KMS-11 (cell line): ENCODE measurements at regions not wholly inside any gene's neighbourhood (a gene's known extent, or its start where the extent isn't known, plus 50 kb on each side); places are given as distances from the start of the nearest gene placed in this dataset.

Experiments
- H2AFZ ChIP-seq: fragments of 200-600 bp; sonication (generic); 2 replicates; pipeline ENCODE4 v1.6.1; 2016; ENCODE audit warnings: antibody characterized with exemption, mixed run types, low read depth
- H3K27ac ChIP-seq: fragments of 200-600 bp; sonication (generic); 2 replicates; pipeline ENCODE4 v1.6.1; 2016; ENCODE audit warnings: mild to moderate bottlenecking, mixed run types
- H3K27me3 ChIP-seq: fragments of 200-600 bp; sonication (generic); 2 replicates; pipeline ENCODE4 v1.6.1; 2017; ENCODE audit warnings: mild to moderate bottlenecking, low read depth, mixed run types, moderate library complexity; ENCODE audit not compliant: insufficient read depth
- H3K36me3 ChIP-seq: fragments of 200-600 bp; sonication (generic); 2 replicates; pipeline ENCODE4 v1.6.1; 2017; ENCODE audit warnings: mild to moderate bottlenecking, mixed run types; ENCODE audit not compliant: insufficient read depth
- H3K4me1 ChIP-seq: fragments of 200-600 bp; sonication (generic); 2 replicates; pipeline ENCODE4 v1.6.1; 2016; ENCODE audit warnings: mild to moderate bottlenecking, low read depth, mixed run types; ENCODE audit not compliant: poor library complexity, severe bottlenecking
- H3K4me2 ChIP-seq: fragments of 200-600 bp; sonication (generic); 2 replicates; pipeline ENCODE4 v1.7.0; 2016; ENCODE audit warnings: mild to moderate bottlenecking, mixed run types
- H3K4me3 ChIP-seq: fragments of 200-600 bp; sonication (generic); IDR thresholded peaks from 2 replicates; pipeline ENCODE4 v1.6.1; 2017; ENCODE audit warnings: low read depth, low read length, mixed read lengths; ENCODE audit not compliant: insufficient read depth
- H3K79me2 ChIP-seq: fragments of 200-600 bp; sonication (generic); 2 replicates; pipeline ENCODE4 v1.6.1; 2016; ENCODE audit warnings: low read depth, mixed run types; ENCODE audit not compliant: insufficient read depth
- H3K9ac ChIP-seq: fragments of 200-600 bp; sonication (generic); 2 replicates; pipeline ENCODE4 v1.6.1; 2016; ENCODE audit warnings: mild to moderate bottlenecking, mixed run types
- H4K20me1 ChIP-seq: fragments of 200-600 bp; sonication (generic); 2 replicates; pipeline ENCODE4 v1.6.1; 2016; ENCODE audit warnings: mild to moderate bottlenecking, mixed run types; ENCODE audit not compliant: insufficient read depth
- CTCF ChIP-seq: fragments of 200-600 bp; sonication (generic); conservative IDR thresholded peaks from 2 replicates; pipeline ENCODE4 v1.6.1; 2017; ENCODE audit warnings: low read depth, mild to moderate bottlenecking, antibody characterized with exemption, low read length, moderate library complexity, mixed read lengths

GRCh38 chr6:14921878-14922671, 323.8 kb upstream of the JARID2 start:
- Histone ChIP-seq H3K36me3 (no peaks in the 10 kb centered on the region), H2AFZ (no peak overlapping the region), H3K27ac (no peak overlapping the region), H3K9ac (no peak overlapping the region), H3K4me2 (no peak overlapping the region), H3K27me3 (no peaks in the 10 kb centered on the region), H3K4me1 (no peaks in the 10 kb centered on the region), H3K79me2 (no peaks in the 10 kb centered on the region), H3K4me3 (no peak overlapping the region), H4K20me1 (no peaks in the 10 kb centered on the region)
- TF ChIP-seq CTCF, result no peak

DNA sequence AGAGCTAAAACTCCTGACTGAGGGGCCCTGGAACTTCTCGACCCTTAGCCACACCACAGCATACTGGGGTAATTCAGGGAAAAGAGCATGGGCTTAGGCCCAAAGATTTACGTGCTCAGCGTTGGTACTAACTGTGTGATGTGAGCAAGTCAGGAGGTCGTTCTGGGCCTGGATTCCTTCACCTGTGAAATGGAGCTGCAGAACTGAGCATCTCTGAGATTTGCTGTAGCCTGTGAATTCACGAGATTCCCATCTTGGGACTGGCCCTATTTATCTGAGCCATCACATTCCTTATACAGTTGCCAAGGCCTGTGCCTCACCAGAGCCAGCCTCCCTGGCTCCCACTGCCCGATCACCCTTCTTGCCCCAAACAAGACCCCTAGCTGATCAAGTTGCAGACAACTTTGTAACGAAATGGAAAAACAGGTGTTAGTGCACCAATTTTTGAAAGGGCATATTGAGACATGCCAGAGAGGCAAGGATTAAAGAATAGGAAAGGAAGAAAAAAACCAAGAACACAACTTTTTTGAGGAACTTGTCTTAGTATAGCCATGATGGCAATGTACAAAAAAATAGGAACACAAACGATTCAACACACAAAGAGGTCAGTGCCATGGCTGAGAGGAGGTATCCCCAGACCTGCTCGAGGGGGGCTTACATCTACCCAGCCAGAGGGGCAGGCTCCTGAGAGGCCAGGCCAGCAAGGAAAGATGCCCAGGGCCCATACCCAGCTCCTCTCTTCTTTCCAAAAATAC, 323.0 kb upstream of the JARID2 start:
- H3K36me3 ChIP-seq, result no peaks in the 10 kb centered on the region
- H3K4me3 ChIP-seq, result no peak overlapping the region
- no peaks in the 10 kb centered on the region for H3K79me2 ChIP-seq
- no peak overlapping the region for H2AFZ ChIP-seq
- no peaks in the 10 kb centered on the region for H3K4me1 ChIP-seq
- H4K20me1 ChIP-seq, result no peaks in the 10 kb centered on the region
- no peak overlapping the region for H3K4me2 ChIP-seq
- H3K27ac ChIP-seq, result no peak overlapping the region
- no peak overlapping the region for H3K9ac ChIP-seq
- no peaks in the 10 kb centered on the region for H3K27me3 ChIP-seq
- no peak for TF ChIP-seq CTCF

GRCh38 chr6:14924126-14925024, 321.5 kb upstream of the JARID2 start:
- no peak overlapping the region for H2AFZ ChIP-seq
- no peaks in the 10 kb centered on the region for H3K36me3 ChIP-seq
- no peak overlapping the region for H3K4me3 ChIP-seq
- no peaks in the 10 kb centered on the region for H3K79me2 ChIP-seq
- no peak overlapping the region for H3K4me2 ChIP-seq
- no peak overlapping the region for H3K9ac ChIP-seq
- H4K20me1 ChIP-seq, result no peaks in the 10 kb centered on the region
- no peaks in the 10 kb centered on the region for H3K4me1 ChIP-seq
- H3K27ac ChIP-seq, result no peak overlapping the region
- no peaks in the 10 kb centered on the region for H3K27me3 ChIP-seq
- TF ChIP-seq CTCF, result no peak

DNA sequence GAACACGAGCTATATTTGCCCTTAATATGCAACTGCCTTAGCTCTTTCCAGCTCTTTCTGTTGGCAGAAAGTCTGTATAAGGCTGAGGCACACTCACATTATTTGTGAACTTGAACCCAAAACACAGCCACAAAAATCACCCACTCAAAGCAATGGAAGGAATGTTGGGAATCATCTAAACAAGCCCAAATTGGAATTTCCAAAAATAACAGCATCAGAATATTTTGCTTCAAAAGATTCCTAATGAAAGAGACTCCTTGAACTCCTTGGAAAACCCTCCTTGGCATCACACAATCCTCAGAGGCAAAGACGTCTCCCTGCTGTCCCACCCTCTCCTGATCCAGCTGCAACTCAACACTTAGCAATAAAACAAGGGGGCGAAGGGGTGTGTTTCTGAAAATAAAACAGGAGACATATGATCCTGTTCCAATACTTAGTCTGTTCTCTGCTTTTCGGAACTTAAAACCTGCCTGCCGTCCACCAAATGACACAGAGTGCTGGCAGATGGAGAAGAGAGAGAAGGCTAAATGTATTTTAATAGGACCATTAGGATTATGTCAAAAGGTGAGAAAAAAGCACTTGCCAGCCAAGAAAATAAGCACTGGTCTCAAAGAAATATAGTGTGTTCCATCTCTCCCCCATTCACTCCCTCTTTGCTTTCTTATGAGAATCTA, 320.7 kb upstream of the JARID2 start:
- Histone ChIP-seq H3K79me2 (no peaks in the 10 kb centered on the region), H2AFZ (no peak overlapping the region), H3K4me1 (no peaks in the 10 kb centered on the region), H3K27me3 (no peaks in the 10 kb centered on the region), H3K4me2 (no peak overlapping the region), H3K36me3 (no peaks in the 10 kb centered on the region), H3K9ac (no peak overlapping the region), H3K27ac (no peak overlapping the region), H3K4me3 (no peak overlapping the region), H4K20me1 (no peaks in the 10 kb centered on the region)
- no peak for TF ChIP-seq CTCF
